ENCODE measurements at regions not wholly inside any gene's neighbourhood (a gene's known extent, or its start where the extent isn't known, plus 50 kb on each side); places are given as distances from the start of the nearest gene placed in this dataset.

- no peak for DNase-seq (ENCODE audit: low read depth)
Observed at GRCh38 chr4:22870847-22871449, 178.2 kb downstream of the GBA3 start.

GRCh38 chr4:22869235-22869634 is 176.5 kb downstream of the GBA3 start:
- no peak for DNase-seq (ENCODE audit: low read depth)
